Gastrocnemius medialis (tissue), 4 donors: ENCODE measurements at regions not wholly inside any gene's neighbourhood (a gene's known extent, or its start where the extent isn't known, plus 50 kb on each side); places are given as distances from the start of the nearest gene placed in this dataset.

Experiments
- ATAC-seq, 2 donors: fragments of 150-250 bp; one replicate each; pipeline ENCODE4 v1.9.1; 2016
- DNase-seq, 2 donors: peaks; one replicate each; pipeline ENCODE4 v3.0.0-alpha.2; 2019
- H3K27ac ChIP-seq, 4 donors: fragments of 200-600 bp; sonication (generic); 1 replicate in 1 of 4; 2 replicates in 3 of 4; pipeline ENCODE4 v1.5.1; 2016 to 2018; ENCODE audit warnings: mild to moderate bottlenecking in 2 of 4, moderate library complexity in 1 of 4
- H3K27me3 ChIP-seq, 3 donors: fragments of 200-600 bp; sonication (generic) in 2 of 3; 1 replicate in 1 of 3; 2 replicates in 2 of 3; pipeline versions ENCODE4 v1.5.1 to v1.6.0; 2016 to 2019; ENCODE audit warnings: mild to moderate bottlenecking in 1 of 3, moderate library complexity in 1 of 3
- H3K36me3 ChIP-seq, 2 donors: fragments of 200-600 bp; sonication (generic) in 1 of 2; one replicate each; pipeline ENCODE4 v1.5.1; 2017 to 2018
- H3K4me1 ChIP-seq, 2 donors: fragments of 200-600 bp; sonication (generic) in 1 of 2; one replicate each; pipeline ENCODE4 v1.5.1; 2016 to 2017; ENCODE audit warnings: mild to moderate bottlenecking in 2 of 2
- H3K4me3 ChIP-seq, 4 donors: fragments of 200-600 bp; sonication (generic) in 3 of 4; 1 replicate in 1 of 4; 2 replicates in 3 of 4; pipeline ENCODE4 v1.5.1; 2016 to 2019; ENCODE audit warnings: mild to moderate bottlenecking in 2 of 4
- H3K9me3 ChIP-seq, 3 donors: fragments of 200-600 bp; sonication (generic) in 2 of 3; 1 replicate in 1 of 3; 2 replicates in 2 of 3; pipeline ENCODE4 v1.5.1; 2016 to 2019
- CTCF ChIP-seq, 5 experiments: fragments of 450-650 bp in 3 of 5; fragments of 200-600 bp in 2 of 5; sonication (generic) in 2 of 5; IDR thresholded peaks in 4 of 5; conservative IDR thresholded peaks in 1 of 5; 1 replicate in 4 of 5; 2 replicates in 1 of 5; pipeline ENCODE4 v1.5.1; 2016 to 2019; ENCODE audit warnings: antibody characterized with exemption in 5 of 5, mild to moderate bottlenecking in 3 of 5, moderate library complexity in 3 of 5
- POLR2A ChIP-seq, 2 donors: fragments of 450-650 bp; IDR thresholded peaks; one replicate each; pipeline ENCODE4 v1.6.1; 2017; ENCODE audit warnings: antibody characterized with exemption in 2 of 2, mild to moderate bottlenecking in 2 of 2, moderate library complexity in 2 of 2
- in situ Hi-C, 4 donors: fragments of 200-750 bp; cut with MboI; loops; one replicate each; pipeline versions ENCODE4 v1.15.0 to v1.8.0; 2017; ENCODE audit warnings: low sequenced_read_pairs in 4 of 4
- intact Hi-C: fragments of 100-400 bp; cut with DNase I; formaldehyde crosslinking; loops from one replicate; pipeline ENCODE4 v1.15.1; 2023; ENCODE audit warnings: low total_unique reads

DNA sequence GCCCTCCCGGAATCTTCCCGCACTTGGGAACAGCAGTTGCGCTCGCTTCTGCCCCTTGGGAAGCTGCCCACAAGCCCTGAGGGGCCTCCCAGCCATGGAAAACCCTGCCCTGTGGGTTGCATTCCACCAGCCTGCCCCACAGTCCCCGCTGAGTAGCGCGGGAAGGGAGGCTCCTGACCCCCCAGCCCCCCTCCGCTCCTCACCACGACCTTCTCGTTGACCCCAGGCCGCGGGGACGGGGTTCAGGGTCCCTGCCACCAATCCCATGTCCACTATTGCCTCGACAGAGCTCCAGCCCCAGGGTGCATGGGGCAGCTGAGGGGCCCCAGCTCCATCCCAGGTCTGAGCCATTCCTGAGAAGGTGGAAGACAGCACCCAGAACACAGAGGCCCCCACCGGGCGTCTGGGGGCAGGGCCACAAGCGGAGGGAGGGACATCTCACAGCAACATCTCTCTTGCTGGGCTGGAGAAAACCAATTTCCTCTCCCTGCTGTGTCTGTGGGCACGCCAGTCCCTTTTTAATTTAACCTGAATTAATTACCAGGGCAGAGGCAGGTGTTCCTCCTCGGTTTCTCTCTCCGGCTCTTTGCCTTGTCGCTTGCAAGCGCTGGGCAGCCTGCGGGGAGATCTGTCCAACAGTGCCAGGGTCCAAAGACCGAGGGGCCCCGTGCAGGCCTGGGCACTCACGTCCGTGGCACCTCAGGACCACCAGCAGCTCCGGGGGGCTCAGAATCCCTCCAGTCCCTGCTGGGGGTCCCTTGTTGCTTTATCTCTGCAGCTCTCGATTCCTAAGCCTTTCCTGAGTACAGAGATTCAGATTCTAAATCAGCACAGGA is 57.9 kb downstream of the FOXL3 start:
- H3K4me1 ChIP-seq, result no peaks in the 10 kb centered on the region
- H3K27me3 ChIP-seq, result peaks cover 0 to 11% (median 3%) of the 10 kb centered on the region in 3 donors
- H3K36me3 ChIP-seq, result no peaks in the 10 kb centered on the region
- H3K27ac ChIP-seq, result no peak overlapping the region
- TF ChIP-seq CTCF (IDR thresholded peaks at IDR 0.05 in 4 of 5, conservative IDR thresholded peaks at IDR 0.05 in 1 of 5), result no peak
- no peak for TF ChIP-seq POLR2A (IDR thresholded peaks at IDR 0.05)
- H3K4me3 ChIP-seq, result no peak overlapping the region
- DNase-seq (no peak), ATAC-seq (no peak)
- intact Hi-C loops (no loop called here), in situ Hi-C loops (no loop called here)
- no peaks in the 10 kb centered on the region for H3K9me3 ChIP-seq

DNA sequence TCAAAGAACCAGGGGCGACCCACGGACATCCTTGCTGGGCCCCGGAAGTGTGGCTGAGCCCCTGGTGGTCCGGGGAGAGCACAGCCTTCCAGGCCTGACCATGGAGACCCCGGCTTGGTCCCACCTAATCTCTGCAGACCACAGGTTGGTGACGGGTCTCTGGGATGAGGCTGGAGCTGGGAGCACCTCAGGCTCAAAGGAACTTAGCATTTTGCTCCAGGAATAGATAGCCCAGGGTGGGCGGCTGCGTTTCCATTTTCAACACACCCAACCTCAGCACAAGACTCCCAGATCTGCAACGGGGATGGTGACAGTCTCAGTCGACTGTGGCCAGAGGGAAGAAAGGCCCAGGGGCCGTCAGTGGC is 58.5 kb downstream of the FOXL3 start:
- H3K9me3 ChIP-seq, result no peaks in the 10 kb centered on the region
- no peaks in the 10 kb centered on the region for H3K36me3 ChIP-seq
- H3K4me1 ChIP-seq, result no peaks in the 10 kb centered on the region
- no peak for TF ChIP-seq CTCF (IDR thresholded peaks at IDR 0.05 in 4 of 5, conservative IDR thresholded peaks at IDR 0.05 in 1 of 5)
- TF ChIP-seq POLR2A (IDR thresholded peaks at IDR 0.05), result no peak
- H3K4me3 ChIP-seq, result no peak overlapping the region
- peaks cover 0 to 11% (median 3%) of the 10 kb centered on the region in 3 donors for H3K27me3 ChIP-seq
- intact Hi-C loops, result no loop called here
- H3K27ac ChIP-seq, result no peak overlapping the region
- in situ Hi-C loops, result no loop called here
- DNase-seq (no peak), ATAC-seq (no peak)

GRCh38 chr7:348962-349743 is 59.2 kb downstream of the FOXL3 start:
- Histone ChIP-seq H3K27me3 (peaks cover 0 to 11% (median 3%) of the 10 kb centered on the region in 3 donors), H3K4me3 (no peak overlapping the region), H3K36me3 (no peaks in the 10 kb centered on the region), H3K4me1 (no peaks in the 10 kb centered on the region), H3K27ac (no peak overlapping the region), H3K9me3 (no peaks in the 10 kb centered on the region)
- in situ Hi-C loops, result no loop called here
- ATAC-seq, result no peak
- no peak for TF ChIP-seq POLR2A (IDR thresholded peaks at IDR 0.05)
- no peak for TF ChIP-seq CTCF (IDR thresholded peaks at IDR 0.05 in 4 of 5, conservative IDR thresholded peaks at IDR 0.05 in 1 of 5)
- no peak for DNase-seq
- intact Hi-C loops, result no loop called here

DNA sequence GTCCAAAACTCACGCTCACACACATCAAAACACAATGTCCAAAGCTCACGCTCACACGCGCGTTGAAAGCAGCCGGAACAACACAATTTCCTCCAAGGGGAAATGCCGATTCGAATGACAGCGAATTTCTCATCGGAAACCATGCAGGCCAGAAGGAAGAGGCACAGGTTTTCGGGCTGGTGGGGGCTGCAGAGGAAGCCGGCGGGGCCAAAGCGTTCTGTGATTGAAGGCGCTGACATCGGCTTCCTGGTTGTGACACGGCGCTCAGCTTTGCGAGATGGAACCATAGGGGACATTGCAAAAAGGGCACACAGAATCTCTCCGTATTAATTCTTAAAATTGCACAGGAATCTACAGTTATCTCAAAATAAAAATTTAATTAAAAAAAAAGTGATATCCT is 61.3 kb downstream of the FOXL3 start:
- TF ChIP-seq CTCF (IDR thresholded peaks at IDR 0.05 in 4 of 5, conservative IDR thresholded peaks at IDR 0.05 in 1 of 5), result no peak
- no peak for TF ChIP-seq POLR2A (IDR thresholded peaks at IDR 0.05)

More for the DNA sequence above, 61.3 kb downstream of the FOXL3 start:
- Histone ChIP-seq H3K4me1 (no peaks in the 10 kb centered on the region), H3K9me3 (no peaks in the 10 kb centered on the region), H3K27ac (no peak overlapping the region), H3K36me3 (no peaks in the 10 kb centered on the region), H3K27me3 (peaks cover 0 to 11% (median 3%) of the 10 kb centered on the region in 3 donors), H3K4me3 (no peak overlapping the region)
- DNase-seq, result no peak
- no peak for ATAC-seq
- in situ Hi-C loops, result no loop called here
- intact Hi-C loops, result no loop called here
